Nephron (organoid): ENCODE measurements at regions not wholly inside any gene's neighbourhood (a gene's known extent, or its start where the extent isn't known, plus 50 kb on each side); places are given as distances from the start of the nearest gene placed in this dataset.
A peak's percentile ranks its signal among the peaks of the same experiment; 100 is the strongest.

ENCODE experiments used
- H3K27ac Mint-ChIP-seq, 3 experiments: 2 replicates each; pipeline ENCODE4 v1.8.0; 2020; ENCODE audit warnings: mixed read lengths in 3 of 3, mild to moderate bottlenecking in 2 of 3, moderate library complexity in 1 of 3
- H3K27me3 Mint-ChIP-seq: 2 replicates; pipeline ENCODE4 v1.8.0; 2021; ENCODE audit warnings: low read depth, mild to moderate bottlenecking, moderate library complexity, mixed read lengths
- H3K36me3 Mint-ChIP-seq: 2 replicates; pipeline ENCODE4 v1.8.0; 2020; ENCODE audit warnings: low read depth, mixed read lengths
- H3K4me1 Mint-ChIP-seq: 2 replicates; pipeline ENCODE4 v1.8.0; 2020; ENCODE audit warnings: mixed read lengths
- H3K4me3 Mint-ChIP-seq, 3 experiments: 2 replicates each; pipeline ENCODE4 v1.8.0; 2020; ENCODE audit warnings: mild to moderate bottlenecking in 3 of 3, mixed read lengths in 3 of 3, moderate library complexity in 2 of 3
- H3K9me3 Mint-ChIP-seq: 2 replicates; pipeline ENCODE4 v1.8.0; 2020; ENCODE audit warnings: mixed read lengths
- CTCF ChIP-seq, 3 experiments: fragments of 200-600 bp; sonication (generic); IDR thresholded peaks; one replicate each; pipeline ENCODE4 v1.5.0; 2021; ENCODE audit warnings: antibody characterized with exemption in 3 of 3; ENCODE audit not compliant: unreplicated experiment in 3 of 3

DNA sequence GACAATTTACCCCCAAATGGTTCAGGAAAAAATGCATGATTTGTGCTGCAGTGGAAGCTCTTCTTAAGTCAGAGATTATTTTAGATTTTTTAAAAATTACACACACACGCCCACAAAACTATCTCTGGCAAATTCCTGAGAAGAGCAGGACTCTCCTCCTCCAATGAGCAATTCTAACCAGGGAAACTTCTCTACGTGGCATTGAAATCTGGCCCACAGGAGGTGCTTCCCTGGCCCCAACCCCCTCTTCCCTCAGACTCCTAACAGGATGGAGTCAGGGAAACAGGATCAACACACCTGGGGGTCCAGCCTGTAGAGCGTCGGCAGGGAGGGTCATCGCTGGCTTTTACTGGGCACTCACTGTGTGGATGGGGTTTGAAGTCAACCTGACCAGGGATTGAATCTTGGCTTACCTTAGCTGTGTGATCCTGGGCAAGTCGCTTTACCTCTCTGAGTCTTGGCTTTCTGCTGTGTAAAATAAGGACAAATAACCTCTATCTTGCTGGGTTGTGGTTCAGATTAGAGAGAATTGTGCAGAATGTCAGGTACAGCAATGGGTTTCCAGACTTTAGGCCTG, 65.4 kb upstream of the ASAP2 start:
- Mint-ChIP-seq H3K36me3 (no peaks in the 10 kb centered on the region), H3K27ac (no peak overlapping the region), H3K9me3 (no peaks in the 10 kb centered on the region), H3K4me3 (no peak overlapping the region), H3K27me3 (peaks cover 28% of the 10 kb centered on the region), H3K4me1 (no peaks in the 10 kb centered on the region)
- TF ChIP-seq CTCF (IDR thresholded peaks at IDR 0.05; ENCODE audit: unreplicated experiment in 3 of 3) = no peak

DNA sequence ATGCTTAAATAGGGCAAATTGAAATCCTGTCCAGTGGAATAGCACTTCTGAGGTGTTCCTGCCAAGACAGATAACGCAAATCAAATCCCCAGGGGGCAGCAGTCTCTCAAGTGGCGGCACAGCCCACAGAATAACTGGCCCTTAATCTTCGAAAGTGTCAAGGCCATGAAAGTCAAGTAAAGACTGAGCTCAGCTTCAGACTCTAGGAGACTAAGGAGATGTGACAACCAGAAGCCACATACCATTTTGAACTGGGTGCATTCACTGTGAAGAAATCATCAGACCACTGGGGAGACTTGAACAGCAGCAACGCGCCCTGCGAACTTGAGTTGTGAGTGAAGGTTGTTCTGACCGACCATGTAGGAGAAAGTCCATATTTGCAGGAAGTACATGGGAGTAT, 66.0 kb upstream of the ASAP2 start:
- no peak overlapping the region for H3K4me3 Mint-ChIP-seq
- TF ChIP-seq CTCF (IDR thresholded peaks at IDR 0.05; ENCODE audit: unreplicated experiment in 3 of 3) = no peak
- no peaks in the 10 kb centered on the region for H3K4me1 Mint-ChIP-seq
- no peaks in the 10 kb centered on the region for H3K9me3 Mint-ChIP-seq
- no peaks in the 10 kb centered on the region for H3K36me3 Mint-ChIP-seq
- H3K27me3 Mint-ChIP-seq = peaks cover 26% of the 10 kb centered on the region
- H3K27ac Mint-ChIP-seq = no peak overlapping the region

DNA sequence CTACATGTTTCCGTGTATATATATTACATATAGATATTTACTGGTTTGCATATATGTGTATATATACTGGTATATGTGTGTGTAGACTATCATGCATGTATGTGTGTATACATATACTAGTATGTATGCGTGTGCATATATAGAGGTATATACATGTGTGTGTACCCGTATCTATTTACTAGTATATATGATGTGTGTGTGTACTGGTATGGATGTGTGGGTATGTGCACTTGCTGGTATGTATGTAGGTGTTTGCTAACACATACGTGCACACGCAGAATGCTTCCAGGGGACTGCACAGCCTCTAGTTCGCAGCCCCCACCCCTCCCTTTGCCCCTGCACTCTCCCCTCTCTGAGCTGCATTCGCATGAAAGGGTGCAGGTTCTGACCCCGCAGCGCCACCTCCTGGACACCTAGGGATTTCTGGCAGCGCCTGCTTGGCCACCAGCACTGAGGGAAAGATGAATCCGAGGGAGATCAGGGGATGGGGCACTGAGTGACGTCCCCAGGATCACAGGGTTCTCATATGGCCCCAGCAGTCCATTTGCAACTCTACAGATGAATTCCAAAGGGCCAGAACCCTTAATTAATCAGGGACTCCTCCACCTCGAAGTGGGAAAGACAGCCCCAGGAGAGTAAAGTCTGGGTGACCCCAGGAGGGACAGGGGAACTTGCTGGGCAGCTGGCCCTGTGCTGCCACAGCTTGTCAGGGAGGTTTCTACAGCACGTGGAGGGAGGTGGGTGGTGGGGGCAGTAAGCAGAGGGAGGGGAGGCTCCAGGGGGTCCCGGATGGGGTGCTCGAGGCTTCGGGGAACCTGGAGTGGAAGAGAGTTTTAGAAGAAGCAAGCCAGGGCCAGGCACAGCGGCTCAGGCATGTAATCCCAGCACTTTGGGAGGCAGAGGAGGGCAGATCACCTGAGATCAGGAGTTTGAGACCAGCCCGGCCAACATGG, 66.8 kb upstream of the ASAP2 start:
- Mint-ChIP-seq H3K27me3 (peaks cover 17% of the 10 kb centered on the region), H3K4me1 (no peaks in the 10 kb centered on the region), H3K27ac (no peak overlapping the region), H3K9me3 (no peaks in the 10 kb centered on the region), H3K4me3 (no peak overlapping the region), H3K36me3 (no peaks in the 10 kb centered on the region)
- TF ChIP-seq CTCF (IDR thresholded peaks at IDR 0.05; ENCODE audit: unreplicated experiment in 3 of 3) = peak; percentile 71 to 79 (median 73)

- Mint-ChIP-seq H3K4me3 (no peak overlapping the region), H3K9me3 (peaks cover 7% of the 10 kb centered on the region), H3K27ac (no peak overlapping the region), H3K4me1 (no peaks in the 10 kb centered on the region), H3K36me3 (no peaks in the 10 kb centered on the region), H3K27me3 (peaks cover 7% of the 10 kb centered on the region)
- no peak for TF ChIP-seq CTCF (IDR thresholded peaks at IDR 0.05; ENCODE audit: unreplicated experiment in 3 of 3)
Measured at GRCh38 chr2:9137379-9138150, 69.0 kb upstream of the ASAP2 start.

DNA sequence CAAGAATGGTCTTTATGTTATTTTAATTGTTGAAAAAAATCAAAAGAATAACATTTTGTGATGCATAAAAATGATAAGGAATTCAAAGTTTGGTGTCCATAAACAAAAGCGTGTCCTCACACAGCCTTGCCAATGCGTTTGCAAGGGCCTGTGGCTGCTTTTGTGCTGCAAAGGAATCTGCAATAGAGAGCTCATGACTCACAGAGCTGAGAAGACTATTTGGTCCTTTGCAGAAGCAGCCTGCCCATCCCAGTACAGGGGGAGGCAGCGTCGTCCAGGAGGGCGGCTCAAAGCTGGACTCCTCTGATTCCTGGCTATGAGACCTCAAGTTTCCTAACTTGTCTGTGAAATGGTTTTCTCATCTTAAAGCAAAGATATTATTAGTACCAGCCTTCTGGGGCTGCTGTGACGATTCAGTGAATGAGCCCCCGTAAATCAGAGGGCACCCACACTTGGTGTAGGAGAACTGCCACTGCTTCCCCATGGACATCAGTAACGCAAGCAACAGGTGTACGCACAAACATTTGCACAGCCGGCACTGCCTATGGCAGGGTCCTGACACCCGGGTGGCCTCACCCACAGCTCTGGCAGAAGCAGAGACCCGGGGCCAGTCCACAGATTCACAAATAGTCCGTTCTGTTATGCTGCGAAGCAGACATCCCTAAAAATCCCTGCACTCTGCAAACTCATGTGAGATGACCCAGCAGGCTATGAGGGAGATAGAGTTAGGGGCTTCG, 70.6 kb upstream of the ASAP2 start:
- peaks cover 12% of the 10 kb centered on the region for H3K9me3 Mint-ChIP-seq
- no peaks in the 10 kb centered on the region for H3K4me1 Mint-ChIP-seq
- TF ChIP-seq CTCF (IDR thresholded peaks at IDR 0.05; ENCODE audit: unreplicated experiment in 3 of 3) = no peak
- H3K4me3 Mint-ChIP-seq = no peak overlapping the region
- peaks cover 5% of the 10 kb centered on the region for H3K27me3 Mint-ChIP-seq
- no peak overlapping the region for H3K27ac Mint-ChIP-seq
- H3K36me3 Mint-ChIP-seq = no peaks in the 10 kb centered on the region
